A549 (cell line): ENCODE measurements at regions not wholly inside any gene's neighbourhood (a gene's known extent, or its start where the extent isn't known, plus 50 kb on each side); places are given as distances from the start of the nearest gene placed in this dataset.
"Not testable (repeated sequence)": the region's sequence is repeated elsewhere in the genome, so short reads cannot be mapped to it uniquely, and the experiment has no call there.

Experiments used
- ATAC-seq, 2 experiments: fragments of 200-7000 bp in 1 of 2; fragments of >200 bp in 1 of 2; cut with Nextera tagmentation in 1 of 2; cut with Tn5 transposase in 1 of 2; 3 replicates each; pipeline versions ENCODE4 v1.8.0 to v1.9.1; 2018 to 2020; ENCODE audit warnings: mild to moderate bottlenecking in 1 of 2, moderate library complexity in 1 of 2
- CTCF ChIA-PET: fragments of 300-600 bp; sonication (Branson Sonifier 250); formaldehyde crosslinking; extraction: SDS; loops from one replicate; lab custom pipeline; 2021; ENCODE audit warnings: antibody characterized with exemption, inconsistent platforms; lab: Yijun Ruan, JAX
- POLR2A ChIA-PET: fragments of 350-600 bp; formaldehyde crosslinking; extraction: SDS; loops from one replicate; lab custom pipeline; 2021; ENCODE audit warnings: antibody characterized with exemption, inconsistent platforms; lab: Yijun Ruan, JAX
- DNase-seq, 2 experiments: peaks; one replicate each; pipeline versions ENCODE4 v3.0.0 to v3.0.0-alpha.2; 2011 to 2016; ENCODE audit warnings: low read depth in 1 of 2, low spot score in 1 of 2
- FAIRE-seq: peaks from 2 replicates; lab custom pipeline; 2011; peaks lifted over from hg19 to GRCh38; lab: Jason Lieb, UNC
- H3K27ac ChIP-seq, 2 experiments: fragments of >200 bp; sonication (Bioruptor Twin); formaldehyde crosslinking; 3 replicates each; pipeline ENCODE4 v1.5.1; 2016 to 2017
- H3K4me1 ChIP-seq: fragments of >200 bp; sonication (Bioruptor Twin); formaldehyde crosslinking; 3 replicates; pipeline ENCODE4 v1.6.1; 2016
- H3K4me2 ChIP-seq: fragments of >200 bp; sonication (Bioruptor Twin); formaldehyde crosslinking; 3 replicates; pipeline ENCODE4 v1.6.1; 2016
- H3K4me3 ChIP-seq: fragments of >200 bp; sonication (Bioruptor Twin); formaldehyde crosslinking; 3 replicates; pipeline ENCODE4 v1.5.1; 2016
- H3K9me3 ChIP-seq: fragments of >200 bp; sonication (Bioruptor Twin); formaldehyde crosslinking; 3 replicates; pipeline ENCODE4 v1.6.1; 2016
- CBX2 ChIP-seq: fragments of 200-600 bp; sonication (generic); IDR thresholded peaks from 2 replicates; pipeline ENCODE4 v1.6.1; 2016; ENCODE audit warnings: low read depth, mild to moderate bottlenecking, borderline replicate concordance
- CBX8 ChIP-seq: fragments of 200-600 bp; sonication (generic); IDR thresholded peaks from 2 replicates; pipeline ENCODE4 v1.6.1; 2016
- CEBPB ChIP-seq, 2 experiments: fragments of >200 bp in 1 of 2; sonication (Bioruptor Twin) in 1 of 2; formaldehyde crosslinking in 1 of 2; IDR thresholded peaks; 2 replicates each; pipeline ENCODE4 v1.6.1; 2012 to 2016
- CHD4 ChIP-seq: fragments of 200-600 bp; sonication (generic); IDR thresholded peaks from 2 replicates; pipeline ENCODE4 v1.6.1; 2016; ENCODE audit warnings: antibody characterized with exemption, mild to moderate bottlenecking, borderline replicate concordance
- EHMT2 ChIP-seq: fragments of 200-600 bp; sonication (generic); IDR thresholded peaks from 2 replicates; pipeline ENCODE4 v1.6.1; 2016; ENCODE audit warnings: antibody characterized with exemption, low read depth, mild to moderate bottlenecking, moderate library complexity
- EP300 ChIP-seq, 2 experiments: fragments of >200 bp; sonication (Bioruptor Twin); formaldehyde crosslinking; IDR thresholded peaks; 2 replicates in 1 of 2; 3 replicates in 1 of 2; pipeline ENCODE4 v1.6.1; 2016 to 2017
- ESRRA ChIP-seq: fragments of 150-350 bp; IDR thresholded peaks from 2 replicates; pipeline ENCODE4 v1.6.1; 2014; ENCODE audit warnings: mild to moderate bottlenecking, low read length, borderline replicate concordance
- FOSB ChIP-seq: fragments of 250-450 bp; sonication (Bioruptor Pico); IDR thresholded peaks from 2 replicates; pipeline ENCODE4 v1.5.0; 2020; ENCODE audit warnings: mild to moderate bottlenecking, moderate library complexity
- FOSL2 ChIP-seq, 2 experiments: fragments of 450-650 bp in 1 of 2; fragments of >200 bp in 1 of 2; sonication (Bioruptor Twin) in 1 of 2; formaldehyde crosslinking; IDR thresholded peaks; 2 replicates each; pipeline versions ENCODE4 v1.5.0 to v1.6.1; 2016 to 2020; ENCODE audit warnings: mild to moderate bottlenecking in 1 of 2, moderate library complexity in 1 of 2
- GATA3 ChIP-seq: IDR thresholded peaks from 2 replicates; pipeline ENCODE4 v1.6.1; 2012; ENCODE audit warnings: borderline replicate concordance
- HOXA7 ChIP-seq: fragments of 250-450 bp; sonication (Bioruptor Pico); IDR thresholded peaks from 2 replicates; pipeline ENCODE4 v1.5.0; 2020; ENCODE audit warnings: mild to moderate bottlenecking, moderate library complexity
- HOXB5 ChIP-seq: fragments of 250-450 bp; sonication (Bioruptor Pico); IDR thresholded peaks from 2 replicates; pipeline ENCODE4 v1.5.0; 2020; ENCODE audit warnings: mild to moderate bottlenecking, moderate library complexity
- JUNB ChIP-seq: fragments of >200 bp; sonication (Bioruptor Twin); formaldehyde crosslinking; IDR thresholded peaks from 2 replicates; pipeline ENCODE4 v1.6.1; 2016
- KDM5A ChIP-seq: fragments of 200-600 bp; sonication (generic); IDR thresholded peaks from 2 replicates; pipeline ENCODE4 v1.6.1; 2016; ENCODE audit warnings: antibody characterized with exemption, mild to moderate bottlenecking
- MAFK ChIP-seq: fragments of 450-650 bp; IDR thresholded peaks from 2 replicates; pipeline ENCODE4 v1.6.1; 2014; ENCODE audit not compliant: partially characterized antibody
- MAZ ChIP-seq: fragments of 150-350 bp; IDR thresholded peaks from 2 replicates; pipeline ENCODE4 v1.6.1; 2014; ENCODE audit warnings: antibody characterized with exemption, low read depth, low read length, borderline replicate concordance
- MYC ChIP-seq: IDR thresholded peaks from 2 replicates; pipeline ENCODE4 v1.6.1; 2012; ENCODE audit warnings: mild to moderate bottlenecking, inconsistent platforms, low read length, improper control_type of control experiment, borderline replicate concordance
- NPAS2 ChIP-seq: fragments of 250-450 bp; sonication (Bioruptor Pico); IDR thresholded peaks from 2 replicates; pipeline ENCODE4 v1.8.0; 2022; ENCODE audit warnings: mild to moderate bottlenecking, moderate library complexity, borderline replicate concordance
- RAD21 ChIP-seq, 2 experiments: fragments of >200 bp in 1 of 2; sonication (Bioruptor Twin) in 1 of 2; formaldehyde crosslinking in 1 of 2; IDR thresholded peaks in 1 of 2; conservative IDR thresholded peaks in 1 of 2; 2 replicates in 1 of 2; 3 replicates in 1 of 2; pipeline ENCODE4 v1.6.1; 2012 to 2018; ENCODE audit warnings: inconsistent platforms in 1 of 2
- RARB ChIP-seq: fragments of 250-450 bp; sonication (Bioruptor Pico); IDR thresholded peaks from 2 replicates; pipeline ENCODE4 v1.8.0; 2021; ENCODE audit warnings: mild to moderate bottlenecking, moderate library complexity
- RCOR1 ChIP-seq: fragments of 150-350 bp; IDR thresholded peaks from 2 replicates; pipeline ENCODE4 v1.6.1; 2014; ENCODE audit warnings: antibody characterized with exemption, low read length, low read depth
- RNF2 ChIP-seq: fragments of 200-600 bp; sonication (generic); IDR thresholded peaks from 2 replicates; pipeline ENCODE4 v1.6.1; 2016; ENCODE audit warnings: low read depth, mild to moderate bottlenecking, antibody characterized with exemption, moderate library complexity, borderline replicate concordance
- SREBF2 ChIP-seq: fragments of 450-650 bp; IDR thresholded peaks from 2 replicates; pipeline ENCODE4 v1.6.1; 2014; ENCODE audit warnings: mild to moderate bottlenecking, moderate library complexity
- ZNF302 ChIP-seq: fragments of 250-450 bp; sonication (Bioruptor Pico); IDR thresholded peaks from 2 replicates; pipeline ENCODE4 v1.9.0; 2021; ENCODE audit warnings: inconsistent platforms, mild to moderate bottlenecking, moderate library complexity
- ZSCAN20 ChIP-seq: fragments of 250-450 bp; sonication (Bioruptor Pico); IDR thresholded peaks from 2 replicates; pipeline ENCODE4 v1.8.0; 2022; ENCODE audit warnings: mild to moderate bottlenecking, moderate library complexity
- WGBS: methylation state at CpG from one replicate; pipeline ENCODE4 v1.1.6; 2017; ENCODE audit errors: missing lambda C conversion rate; 5-methylcytosine and 5-hydroxymethylcytosine counted together
- TF ChIP-seq, protein P1 (sequence below): fragments of >200 bp; sonication (Bioruptor Twin); formaldehyde crosslinking; IDR thresholded peaks from 3 replicates; pipeline ENCODE4 v1.6.1; 2016
- TF ChIP-seq, protein P2 (sequence below): fragments of >200 bp; sonication (Bioruptor Twin); formaldehyde crosslinking; IDR thresholded peaks from 2 replicates; pipeline ENCODE4 v1.6.1; 2016

DNA sequence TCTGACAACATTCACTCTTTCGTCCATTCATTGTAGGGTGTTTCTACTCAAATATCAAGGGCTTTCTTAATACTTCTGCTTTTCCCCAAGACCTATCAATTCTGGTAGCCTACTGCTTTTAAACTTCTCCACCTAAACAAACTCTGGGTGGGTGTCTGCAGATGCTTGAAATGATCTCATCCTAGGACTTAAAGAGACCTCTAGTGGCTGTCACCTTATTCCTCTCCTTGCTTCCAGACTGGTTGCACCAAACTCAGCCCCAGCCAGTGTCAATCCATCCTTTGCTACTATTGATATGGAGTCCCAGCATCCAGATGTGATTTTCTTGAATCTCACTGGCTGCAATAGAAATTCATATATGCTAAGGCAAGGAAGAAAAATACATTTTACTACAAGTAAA lies 274.7 kb downstream of the NXPE2 start:
- H3K9me3 ChIP-seq: no peaks in the 10 kb centered on the region
- H3K4me1 ChIP-seq: no peaks in the 10 kb centered on the region
- H3K4me2 ChIP-seq: no peak overlapping the region
- ChIA-PET CTCF (no interaction called here), POLR2A (no interaction called here)
- 4% methylated on average over 1 of the region's 1 CpG for WGBS
- no peak for FAIRE-seq
- no peak overlapping the region for H3K4me3 ChIP-seq
- peak in 1 of 2 experiments; percentile 0 for DNase-seq
- no peak overlapping the region for H3K27ac ChIP-seq
- TF ChIP-seq RAD21 (conservative IDR thresholded peaks at IDR 0.05 in 1 of 2, IDR thresholded peaks at IDR 0.05 in 1 of 2) (0 out of 5 replicates have a peak, but pooled peaks of 1 of the 2 experiments have one; percentile 11), RNF2 (no peak), MAFK (no peak)
- ATAC-seq: no peak

DNA sequence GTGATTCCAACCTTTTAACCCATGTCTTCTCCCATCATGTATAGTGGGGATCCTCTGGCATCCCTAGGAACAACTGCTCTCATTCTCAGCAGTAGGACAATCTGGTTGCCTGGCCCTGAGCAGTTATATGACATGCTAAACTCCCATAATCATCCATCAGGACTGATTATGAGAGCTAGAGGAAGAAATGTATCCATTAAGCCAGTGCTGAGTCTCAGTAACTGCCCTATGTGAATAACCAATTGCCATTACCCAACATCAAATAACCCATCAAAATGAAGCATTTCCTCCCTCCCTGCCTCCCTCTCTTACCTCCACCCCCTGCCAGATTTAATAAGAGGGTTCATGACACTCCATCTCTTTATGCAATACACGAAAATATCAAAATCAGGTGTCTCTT lies 277.6 kb downstream of the NXPE2 start:
- CTCF ChIA-PET: no interaction called here
- no peak for DNase-seq
- POLR2A ChIA-PET: no interaction called here
- Histone ChIP-seq H3K27ac (no peak overlapping the region), H3K4me3 (no peak overlapping the region), H3K4me1 (no peaks in the 10 kb centered on the region)
- TF ChIP-seq CBX8: no peak
- no peak for TF ChIP-seq RARB (CRISPR knock-in tag)
- no peak for TF ChIP-seq SREBF2
- no peak for TF ChIP-seq CEBPB (IDR thresholded peaks at IDR 0.05)
- TF ChIP-seq ESRRA: no peak
- no peak for TF ChIP-seq RCOR1
- TF ChIP-seq HOXA7 (CRISPR knock-in tag): no peak
- TF ChIP-seq, all 56 proteins: peak for 0
- ATAC-seq: no peak
- FAIRE-seq: no peak
- Histone ChIP-seq H3K4me2 (no peak overlapping the region), H3K9me3 (no peaks in the 10 kb centered on the region)
- WGBS: 0% methylated on average over 1 of the region's 1 CpG

DNA sequence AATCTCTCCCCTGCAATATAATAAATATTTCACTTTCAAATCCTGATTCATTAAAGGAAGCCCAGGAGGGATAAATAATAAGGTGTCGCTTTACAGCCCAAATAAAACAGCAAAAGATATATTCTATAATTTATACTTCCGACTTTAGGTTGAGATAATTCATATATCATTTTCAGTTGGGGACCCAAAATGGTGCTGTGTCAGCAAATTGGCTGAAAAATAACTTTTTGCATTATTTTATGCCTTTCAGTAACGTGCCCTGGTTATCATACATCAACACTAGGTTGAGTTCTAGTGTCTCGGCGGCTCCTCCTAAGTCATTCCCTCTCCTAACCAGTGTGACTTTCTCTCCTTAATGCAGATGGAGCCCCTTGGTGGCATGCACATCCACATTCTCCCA lies 278.2 kb downstream of the NXPE2 start:
- TF ChIP-seq HOXB5: no peak
- TF ChIP-seq MAFK: peak; percentile 86
- H3K9me3 ChIP-seq: no peaks in the 10 kb centered on the region
- WGBS: 15% methylated on average over 5 of the region's 5 CpGs
- FAIRE-seq (no peak), DNase-seq (no peak), ATAC-seq (no peak)
- H3K4me1 ChIP-seq: no peaks in the 10 kb centered on the region
- no peak overlapping the region for H3K4me2 ChIP-seq
- no peak overlapping the region for H3K4me3 ChIP-seq
- no peak overlapping the region for H3K27ac ChIP-seq
- CTCF ChIA-PET: no interaction called here
- POLR2A ChIA-PET: no interaction called here

DNA sequence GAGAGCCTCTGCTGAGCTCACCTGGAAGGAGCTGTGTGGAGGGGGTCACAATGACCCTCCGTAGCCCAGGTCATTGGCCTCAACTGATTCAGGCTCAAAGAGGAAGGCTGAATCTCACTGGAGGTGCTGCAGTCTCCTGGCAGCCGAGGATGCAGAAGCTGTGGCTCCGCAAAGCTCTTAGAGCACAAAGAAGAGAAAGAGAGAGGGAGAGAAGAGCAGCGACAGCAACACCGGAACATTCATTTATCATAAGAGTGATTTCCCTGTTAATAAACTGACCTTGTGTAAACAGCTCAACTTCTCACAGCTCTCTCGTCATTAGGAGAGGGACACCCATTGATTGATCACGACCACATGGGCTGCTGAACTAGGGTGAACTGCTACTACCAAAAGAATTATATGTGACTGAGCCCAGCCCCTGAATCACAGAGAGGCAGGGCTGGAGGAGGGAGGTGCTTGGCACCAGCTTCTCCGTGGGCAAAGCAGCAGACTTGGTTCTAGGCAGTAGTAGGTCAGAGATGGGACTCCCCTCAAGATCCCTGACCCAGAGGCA lies 281.7 kb downstream of the NXPE2 start:
- H3K4me2 ChIP-seq: no peak overlapping the region
- POLR2A ChIA-PET: no interaction called here
- no peaks in the 10 kb centered on the region for H3K4me1 ChIP-seq
- FAIRE-seq (no peak), DNase-seq (no peak), ATAC-seq (no peak)
- 15% methylated on average over 7 of the region's 8 CpGs for WGBS
- no peak for TF ChIP-seq ZSCAN20 (CRISPR knock-in tag)
- no peak for TF ChIP-seq KDM5A
- TF ChIP-seq MYC: no peak
- TF ChIP-seq, protein P1, sequence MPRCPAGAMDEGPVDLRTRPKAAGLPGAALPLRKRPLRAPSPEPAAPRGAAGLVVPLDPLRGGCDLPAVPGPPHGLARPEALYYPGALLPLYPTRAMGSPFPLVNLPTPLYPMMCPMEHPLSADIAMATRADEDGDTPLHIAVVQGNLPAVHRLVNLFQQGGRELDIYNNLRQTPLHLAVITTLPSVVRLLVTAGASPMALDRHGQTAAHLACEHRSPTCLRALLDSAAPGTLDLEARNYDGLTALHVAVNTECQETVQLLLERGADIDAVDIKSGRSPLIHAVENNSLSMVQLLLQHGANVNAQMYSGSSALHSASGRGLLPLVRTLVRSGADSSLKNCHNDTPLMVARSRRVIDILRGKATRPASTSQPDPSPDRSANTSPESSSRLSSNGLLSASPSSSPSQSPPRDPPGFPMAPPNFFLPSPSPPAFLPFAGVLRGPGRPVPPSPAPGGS: no peak
- no peak for TF ChIP-seq FOSL2 (IDR thresholded peaks at IDR 0.05)
- no peak for TF ChIP-seq FOSL2 (CRISPR knock-in tag; IDR thresholded peaks at IDR 0.05)
- TF ChIP-seq NPAS2 (CRISPR knock-in tag): no peak
- no peak for TF ChIP-seq CHD4
- no peak for TF ChIP-seq JUNB
- TF ChIP-seq CBX2: no peak
- no peak for TF ChIP-seq EP300 (IDR thresholded peaks at IDR 0.05)
- TF ChIP-seq ZNF302 (CRISPR knock-in tag): no peak
- TF ChIP-seq EHMT2: no peak
- TF ChIP-seq FOSB (CRISPR knock-in tag): no peak
- TF ChIP-seq MAFK: no peak
- no peak for TF ChIP-seq GATA3
- TF ChIP-seq, protein P2, sequence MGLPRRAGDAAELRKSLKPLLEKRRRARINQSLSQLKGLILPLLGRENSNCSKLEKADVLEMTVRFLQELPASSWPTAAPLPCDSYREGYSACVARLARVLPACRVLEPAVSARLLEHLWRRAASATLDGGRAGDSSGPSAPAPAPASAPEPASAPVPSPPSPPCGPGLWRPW: no peak
- TF ChIP-seq MAZ: no peak
- no peak overlapping the region for H3K4me3 ChIP-seq
- CTCF ChIA-PET: no interaction called here
- H3K27ac ChIP-seq: no peak overlapping the region
- no peaks in the 10 kb centered on the region for H3K9me3 ChIP-seq

DNA sequence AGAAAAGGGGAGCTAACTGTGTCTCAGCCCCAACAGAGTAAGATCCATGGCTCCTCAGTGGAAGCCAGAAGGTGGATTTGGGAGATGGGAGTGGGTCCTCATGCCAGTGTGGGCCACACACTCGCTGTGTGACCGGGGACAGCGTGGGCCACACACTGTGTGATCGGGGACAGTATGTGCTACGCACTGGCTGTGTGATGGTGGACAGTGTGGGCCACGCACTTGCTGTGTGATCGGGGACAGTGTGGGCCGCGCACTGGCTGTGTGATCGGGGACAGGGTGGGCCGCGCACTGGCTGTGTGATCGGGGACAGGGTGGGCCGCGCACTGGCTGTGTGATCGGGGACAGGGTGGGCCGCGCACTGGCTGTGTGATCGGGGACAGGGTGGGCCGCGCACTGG lies 282.5 kb downstream of the NXPE2 start:
- DNase-seq, FAIRE-seq, POLR2A ChIA-PET, H3K9me3 ChIP-seq, CTCF ChIA-PET, H3K4me2 ChIP-seq, ATAC-seq, H3K4me3 ChIP-seq, H3K4me1 ChIP-seq, H3K27ac ChIP-seq: not testable (repeated sequence)
- no CpG with 5 or more reads among the region's 21 CpGs for WGBS
